ENCODE measurements at regions not wholly inside any gene's neighbourhood (a gene's known extent, or its start where the extent isn't known, plus 50 kb on each side); places are given as distances from the start of the nearest gene placed in this dataset.
A peak's percentile ranks its signal among the peaks of the same experiment; 100 is the strongest.

DNA sequence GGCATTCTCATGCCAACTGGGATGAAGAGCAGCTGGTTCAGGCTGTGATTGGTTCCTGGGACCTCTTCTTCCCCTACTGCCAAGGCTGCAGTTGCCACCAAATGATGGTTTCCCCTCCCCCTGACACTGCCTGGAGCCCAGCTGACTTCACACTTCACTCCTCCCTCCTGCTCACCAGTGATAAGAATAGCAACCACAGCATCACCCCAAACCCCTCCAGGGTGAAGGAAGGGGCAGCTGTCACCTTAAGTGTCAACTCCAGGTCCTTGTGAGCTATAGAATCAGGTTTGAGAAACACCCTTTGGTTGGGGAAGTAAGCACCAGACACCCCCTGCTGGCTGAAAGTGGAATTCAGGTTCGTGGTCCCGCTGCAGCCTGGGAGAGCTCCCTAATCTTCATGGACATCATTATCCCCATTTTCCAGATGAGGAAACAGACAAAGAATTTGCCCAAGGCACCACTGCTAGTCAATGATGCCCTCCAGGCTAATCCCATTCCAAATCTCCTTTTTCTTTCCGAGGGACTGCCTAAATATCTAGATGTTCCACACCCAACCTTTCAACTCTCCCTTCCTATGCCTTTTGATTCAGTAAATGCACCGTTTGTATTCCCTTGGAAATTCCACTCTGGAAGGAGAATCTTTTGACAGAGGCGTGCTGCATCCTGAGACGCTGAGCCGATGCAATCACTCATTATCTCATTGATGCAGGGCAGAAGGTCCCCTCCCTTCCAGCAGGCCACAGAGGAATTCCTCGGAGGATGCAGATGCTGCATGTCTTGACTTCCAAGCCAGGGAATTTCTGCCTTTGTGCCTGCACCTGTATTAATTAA is 50.6 kb upstream of the UQCRFS1 start:
- DNase-seq (ENCODE audit: low read depth in 2 of 3, low spot score in 1 of 3): peak; percentile 15 to 62 (median 32)

DNA sequence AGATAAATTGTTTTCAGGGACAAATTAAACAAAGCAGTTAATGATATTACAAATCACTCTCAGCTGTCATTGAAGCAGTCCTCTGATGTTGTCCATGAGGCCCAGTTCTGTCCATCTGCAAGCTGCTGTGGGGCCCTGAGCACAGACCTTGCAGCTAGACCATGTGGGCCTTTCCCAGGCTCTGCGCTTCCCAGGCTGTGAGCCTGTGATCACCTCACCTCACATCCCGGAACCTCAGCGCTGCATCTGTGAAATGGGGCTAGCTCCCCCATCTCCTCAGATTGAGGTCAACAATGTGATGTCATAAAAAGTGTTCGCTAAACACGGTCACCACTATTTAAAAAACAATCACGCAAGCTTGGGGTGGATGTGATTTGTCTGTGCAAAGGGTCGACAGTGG is 51.9 kb upstream of the UQCRFS1 start:
- DNase-seq (ENCODE audit: low read depth in 2 of 3, low spot score in 1 of 3): no peak

DNA sequence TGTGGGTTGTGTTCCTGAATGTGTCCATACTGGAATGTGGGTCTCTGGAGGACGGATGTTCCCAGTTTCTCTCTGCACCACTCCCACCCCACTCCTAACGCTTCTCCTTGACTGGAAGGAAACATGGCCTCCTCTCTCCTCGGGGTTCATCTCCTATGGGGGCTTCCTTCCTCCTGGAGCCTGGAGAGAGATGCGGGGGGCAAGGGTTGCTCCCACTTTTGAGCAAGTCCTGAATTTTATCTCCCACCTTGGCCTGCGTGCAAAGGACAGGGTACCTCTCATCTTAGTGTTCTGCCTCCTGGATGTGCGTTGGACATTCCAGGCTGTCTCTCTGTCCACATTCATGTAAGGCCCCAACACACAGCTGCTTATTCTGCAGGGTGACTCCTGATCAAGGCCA is 52.5 kb upstream of the UQCRFS1 start:
- no peak for DNase-seq (ENCODE audit: low read depth in 2 of 3, low spot score in 1 of 3)

DNA sequence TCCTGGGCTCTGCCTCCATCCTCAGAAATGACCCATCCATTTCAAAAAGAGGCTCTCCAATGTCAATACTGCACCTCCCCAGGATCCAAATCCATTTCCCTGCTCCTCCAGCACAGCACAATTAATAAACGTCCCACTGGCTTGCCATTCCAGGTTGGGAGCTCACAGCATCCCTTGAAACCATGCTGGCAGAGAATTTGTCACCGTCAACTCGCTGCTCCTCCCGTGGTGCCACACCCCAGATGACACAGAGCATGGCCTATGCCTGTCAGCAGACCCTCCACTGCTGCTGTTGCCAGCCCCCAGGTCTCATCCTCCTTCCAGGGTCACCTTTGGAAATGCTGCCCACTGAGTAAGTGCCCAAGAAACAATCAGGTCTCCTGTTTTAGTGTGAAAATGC is 53.0 kb upstream of the UQCRFS1 start:
- no peak for DNase-seq (ENCODE audit: low read depth in 2 of 3, low spot score in 1 of 3)

DNA sequence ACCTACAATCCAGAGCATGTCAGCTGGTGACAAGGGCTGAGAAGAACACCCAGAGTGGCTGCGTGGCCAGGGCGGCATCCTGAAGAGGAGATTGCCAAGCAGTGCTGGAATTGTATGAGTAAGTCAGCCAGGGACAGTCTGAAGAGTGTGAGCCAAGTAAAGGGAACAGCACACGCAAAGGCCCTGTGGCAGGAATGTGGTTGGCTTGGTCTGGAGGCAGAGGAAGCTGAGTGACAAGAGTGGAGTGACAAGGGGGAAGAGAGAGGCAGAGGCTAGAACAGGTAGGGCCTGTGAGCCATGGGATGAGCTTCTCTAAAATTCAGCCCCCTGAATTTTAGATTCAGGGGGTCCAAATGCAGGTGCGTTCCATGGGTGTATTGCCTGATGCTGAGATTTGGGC is 53.7 kb upstream of the UQCRFS1 start:
- DNase-seq (ENCODE audit: low read depth in 2 of 3, low spot score in 1 of 3): no peak

DNA sequence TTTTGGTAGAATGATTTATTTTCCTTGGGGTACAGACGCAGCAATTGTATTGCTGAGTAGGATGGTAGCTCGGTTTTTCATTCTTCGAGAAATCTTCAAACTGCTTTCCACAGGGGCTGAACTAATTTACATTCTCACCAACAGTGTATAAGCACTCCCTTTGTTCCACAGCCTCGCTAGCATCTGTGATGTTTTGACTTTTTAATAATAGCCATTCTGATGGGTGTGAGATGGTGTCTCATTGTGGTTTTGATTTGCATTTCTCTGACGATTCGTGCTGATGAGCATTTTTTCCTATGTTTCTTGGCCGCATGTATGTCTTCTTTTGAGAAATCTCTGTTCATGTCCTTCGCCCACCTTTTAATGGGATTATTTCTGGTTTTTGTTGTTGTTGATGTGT is 54.8 kb upstream of the UQCRFS1 start:
- DNase-seq (ENCODE audit: low read depth in 2 of 3, low spot score in 1 of 3): no peak

DNA sequence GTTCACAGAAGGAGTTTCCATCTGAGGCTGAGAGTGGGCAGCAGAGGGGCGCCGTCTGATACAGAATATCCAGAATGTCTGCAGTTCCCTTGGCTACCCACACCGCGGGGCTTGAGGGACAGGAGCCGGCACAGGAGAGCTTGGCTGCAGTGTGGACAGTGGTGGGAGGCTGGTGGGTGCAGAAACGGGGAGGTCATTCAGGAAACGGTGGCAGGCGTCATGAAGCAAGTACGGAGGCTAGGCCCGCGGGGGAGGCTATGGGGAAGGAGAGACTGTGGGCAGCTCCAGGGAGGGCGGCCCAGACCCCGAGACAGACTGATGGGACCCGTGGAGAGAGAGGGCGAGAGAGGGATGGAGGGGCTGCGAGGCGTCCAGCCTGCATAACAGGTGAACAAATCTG is 55.2 kb upstream of the UQCRFS1 start:
- DNase-seq (ENCODE audit: low read depth in 2 of 3, low spot score in 1 of 3): no peak

DNA sequence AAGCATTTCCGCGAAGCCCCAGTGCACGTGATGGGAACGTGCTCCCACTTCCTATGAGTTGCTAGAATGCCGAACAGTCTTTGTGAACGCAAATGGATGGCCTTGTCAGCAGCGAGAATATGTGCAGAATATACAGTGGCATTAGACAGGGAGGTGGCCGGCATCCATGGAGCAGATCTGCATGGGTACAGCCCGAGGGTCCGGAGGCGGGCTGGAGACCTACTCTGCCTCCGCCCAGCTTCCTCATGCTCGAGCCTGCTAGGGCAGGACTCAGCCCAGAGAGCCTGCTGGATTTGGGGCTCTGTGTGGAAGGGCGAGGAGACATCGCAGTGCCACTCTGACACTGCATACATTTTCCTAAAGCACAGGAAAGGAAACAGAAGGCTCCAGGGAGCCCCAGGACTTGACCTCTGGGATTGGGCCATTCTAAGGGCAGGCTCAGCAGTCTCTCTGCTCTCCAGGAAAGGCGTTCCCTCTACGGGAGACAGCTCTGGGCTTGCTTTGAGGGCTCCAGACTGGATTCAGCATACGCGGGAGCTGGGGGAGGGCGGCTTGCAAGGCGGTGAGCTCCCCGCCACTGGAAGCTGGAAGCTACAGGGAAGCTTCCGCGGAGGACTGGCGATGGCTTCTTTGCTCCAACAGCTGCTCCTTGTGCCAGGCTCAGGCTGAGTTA is 55.9 kb upstream of the UQCRFS1 start:
- no peak for DNase-seq (ENCODE audit: low read depth in 2 of 3, low spot score in 1 of 3)

DNA sequence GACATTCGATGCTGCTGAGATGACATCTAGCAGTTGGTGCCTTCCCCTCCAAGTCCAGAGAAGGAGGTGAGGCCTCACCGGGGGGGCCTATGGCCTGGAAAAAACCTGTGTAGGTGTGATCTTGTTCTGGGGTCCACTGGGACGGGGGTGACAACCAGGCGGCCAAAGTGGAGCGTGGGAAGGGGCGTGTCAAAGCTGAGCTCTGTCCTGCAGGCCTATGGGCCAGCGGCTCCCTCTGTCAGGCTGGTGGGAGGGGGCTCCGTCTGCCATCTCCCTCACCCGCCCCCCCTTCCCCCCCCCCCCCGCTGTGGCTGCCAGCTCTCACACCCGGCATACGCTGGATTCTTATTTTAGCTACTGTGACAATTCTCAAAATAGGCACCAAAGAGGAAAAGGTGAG is 56.7 kb upstream of the UQCRFS1 start:
- DNase-seq (ENCODE audit: low read depth in 2 of 3, low spot score in 1 of 3): no peak

DNA sequence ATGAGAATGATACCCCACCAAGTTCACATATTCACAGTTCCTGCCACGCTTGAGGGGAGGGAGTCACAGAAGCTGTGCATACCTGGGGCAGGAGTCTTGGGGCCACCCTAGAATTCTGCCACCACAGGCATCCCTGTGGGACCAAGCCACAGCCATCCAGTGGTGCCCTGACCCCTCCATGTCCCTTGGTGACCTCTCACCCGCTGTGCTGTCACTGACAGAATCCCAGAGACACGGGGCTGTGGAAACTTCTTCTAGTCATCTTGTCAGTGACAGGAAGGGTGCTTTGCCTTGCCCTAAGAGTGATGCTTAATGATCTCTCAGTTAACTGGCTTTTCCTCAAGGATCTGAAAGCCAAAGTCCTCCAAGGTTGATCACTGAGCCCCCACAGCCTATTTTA is 58.4 kb upstream of the UQCRFS1 start:
- no peak for DNase-seq (ENCODE audit: low read depth in 2 of 3, low spot score in 1 of 3)

DNA sequence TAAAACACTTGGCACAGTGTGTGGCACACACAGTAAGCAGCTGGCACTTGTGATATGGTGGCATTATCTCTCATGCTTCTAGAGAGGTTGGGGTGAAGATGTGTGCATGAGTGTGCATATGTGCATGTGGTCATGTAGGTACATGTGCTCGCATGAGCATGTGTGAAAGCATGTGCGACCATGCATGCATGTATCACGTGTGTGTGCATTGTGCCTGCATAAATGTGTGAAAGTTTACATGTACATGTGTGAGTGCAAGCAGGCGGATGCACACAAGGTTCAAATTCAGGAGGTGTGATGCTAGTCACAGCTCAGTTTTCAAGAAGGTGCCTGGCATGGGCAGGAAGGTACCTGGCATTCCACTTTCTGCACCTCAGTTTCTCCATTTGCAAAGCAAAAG is 59.0 kb upstream of the UQCRFS1 start:
- no peak for DNase-seq (ENCODE audit: low read depth in 2 of 3, low spot score in 1 of 3)

DNA sequence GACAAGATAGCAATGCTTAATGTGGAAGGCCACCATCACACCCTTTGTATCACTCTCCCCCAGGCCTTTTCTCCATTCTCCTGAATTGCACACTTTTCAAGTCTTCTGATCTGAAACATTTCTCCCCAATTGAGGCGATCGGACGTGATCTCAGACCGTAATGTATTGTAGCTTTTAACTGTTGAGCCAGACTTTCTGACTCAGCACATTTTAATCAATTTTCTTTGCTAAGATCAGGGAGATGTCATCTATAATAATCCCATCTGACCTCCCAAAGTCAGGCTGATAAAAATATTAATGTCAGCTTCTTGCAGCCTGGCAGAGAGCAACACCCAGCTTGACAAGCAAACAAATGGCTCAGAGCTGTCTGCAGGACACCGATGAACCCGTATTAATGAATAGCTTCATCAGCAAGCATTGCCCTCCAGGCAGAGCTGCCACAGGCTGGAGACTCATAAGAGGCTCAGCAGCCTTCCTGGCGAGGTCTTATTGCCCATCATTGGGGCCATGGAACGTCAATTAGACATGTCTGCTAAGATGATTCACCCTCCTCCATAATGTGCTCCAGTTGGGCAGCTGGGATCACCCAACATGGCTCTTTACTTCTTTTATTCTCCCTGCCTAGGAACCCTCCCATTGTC is 60.2 kb upstream of the UQCRFS1 start:
- no peak for DNase-seq (ENCODE audit: low read depth in 2 of 3, low spot score in 1 of 3)

DNA sequence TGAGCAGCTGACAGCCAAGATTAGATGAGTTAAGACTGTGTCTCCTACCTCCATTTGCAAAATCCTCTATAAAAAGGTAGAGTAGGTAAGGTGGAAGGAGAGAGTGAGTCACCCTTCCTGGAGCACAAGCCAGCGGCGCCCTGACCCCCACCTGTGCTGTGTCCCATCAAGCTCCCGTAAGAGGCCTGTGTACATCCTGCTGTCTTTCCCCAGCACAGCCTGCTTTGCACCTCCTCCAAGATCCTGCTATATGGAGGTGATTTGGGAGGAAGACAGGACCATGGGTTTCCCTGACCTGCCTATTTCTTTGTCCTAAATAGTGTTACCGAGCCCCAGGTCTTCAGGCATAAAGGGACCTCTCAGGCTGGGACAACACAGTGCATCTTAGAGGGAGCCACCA is 62.3 kb upstream of the UQCRFS1 start:
- no peak for DNase-seq (ENCODE audit: low read depth in 2 of 3, low spot score in 1 of 3)

DNA sequence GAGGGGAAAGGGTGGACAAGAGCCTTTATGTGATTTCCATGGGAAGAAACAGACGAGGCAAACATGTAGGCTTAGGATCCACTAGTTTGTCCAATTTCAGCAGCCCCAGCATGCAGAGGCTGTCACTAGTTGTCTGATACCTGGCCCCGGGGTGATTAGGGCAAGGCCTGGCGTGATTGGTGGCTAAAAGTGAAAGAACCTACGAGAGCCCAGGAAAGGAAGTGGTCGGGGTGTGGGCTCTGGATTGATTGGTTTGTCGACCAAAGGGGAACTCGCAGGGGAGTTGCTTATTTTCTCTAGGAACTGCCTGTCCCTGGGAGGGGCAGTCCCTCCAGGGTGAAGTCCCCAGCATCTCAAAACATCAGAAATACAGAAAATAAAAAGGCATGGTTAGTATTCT is 64.2 kb upstream of the UQCRFS1 start:
- DNase-seq (ENCODE audit: low read depth in 2 of 3, low spot score in 1 of 3): peak; percentile 34 to 41 (median 34)

DNA sequence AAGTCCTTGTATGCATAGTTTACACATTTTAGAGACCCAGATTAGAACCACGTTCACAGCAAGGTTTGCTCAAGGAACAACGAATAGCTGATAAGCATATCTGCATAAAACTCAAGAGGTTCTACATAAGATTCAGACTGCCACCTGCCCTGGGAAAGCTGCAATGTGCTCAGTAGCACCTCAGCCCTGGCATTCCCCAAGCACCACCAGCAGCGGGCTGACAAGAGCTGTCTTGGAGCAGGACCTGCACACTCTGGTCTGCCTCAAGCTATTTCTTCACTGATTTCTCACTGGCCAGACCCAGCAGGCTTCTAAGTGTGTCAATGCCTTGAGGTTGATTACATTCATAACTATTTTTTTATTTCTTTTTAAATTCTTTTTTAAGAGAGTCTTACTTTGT is 65.8 kb upstream of the UQCRFS1 start:
- DNase-seq (ENCODE audit: low read depth in 2 of 3, low spot score in 1 of 3): no peak

DNA sequence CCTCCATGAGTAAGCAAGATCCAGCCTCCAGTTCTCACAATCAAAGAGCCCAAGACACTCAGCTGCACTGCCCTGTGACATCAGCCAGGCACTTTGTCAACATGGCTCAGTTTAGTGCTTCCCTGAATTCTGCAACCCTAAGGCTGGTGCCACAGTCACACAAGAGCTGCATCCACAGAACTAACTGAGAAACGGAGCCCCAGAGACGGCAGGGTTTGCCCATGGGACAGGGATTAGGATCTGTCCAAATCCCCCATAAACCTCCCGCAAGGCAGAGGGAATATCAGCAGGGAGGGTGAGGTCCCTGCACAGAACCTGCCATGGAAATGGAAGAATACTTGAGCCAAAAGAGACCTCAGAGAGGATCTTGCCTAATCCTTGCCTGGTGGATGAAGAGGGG is 70.4 kb upstream of the UQCRFS1 start:
- DNase-seq (ENCODE audit: low read depth in 2 of 3, low spot score in 1 of 3): no peak

DNA sequence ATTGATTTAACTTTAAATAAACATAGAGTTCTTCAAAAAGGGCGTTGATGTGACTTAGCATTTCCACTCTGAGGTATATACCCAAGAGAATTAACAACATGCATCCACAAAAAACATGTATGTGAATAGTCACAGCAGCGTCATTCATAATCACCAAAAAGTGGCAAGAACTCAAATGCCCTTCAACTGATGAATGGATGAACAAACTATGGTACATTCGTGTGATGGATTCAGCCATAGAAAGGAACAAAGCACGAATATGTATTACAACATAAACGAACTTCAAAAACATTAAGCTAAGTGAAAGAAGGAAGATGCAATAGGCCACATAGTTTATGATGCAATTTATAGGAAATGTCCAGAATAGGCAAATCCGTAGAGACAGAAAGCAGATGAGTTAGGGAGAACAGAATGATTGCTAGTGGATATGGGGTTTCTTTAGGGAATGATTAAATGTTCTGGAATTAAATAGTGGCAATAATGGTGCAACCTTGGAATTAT is 72.3 kb upstream of the UQCRFS1 start:
- DNase-seq (ENCODE audit: low read depth in 2 of 3, low spot score in 1 of 3): no peak

DNA sequence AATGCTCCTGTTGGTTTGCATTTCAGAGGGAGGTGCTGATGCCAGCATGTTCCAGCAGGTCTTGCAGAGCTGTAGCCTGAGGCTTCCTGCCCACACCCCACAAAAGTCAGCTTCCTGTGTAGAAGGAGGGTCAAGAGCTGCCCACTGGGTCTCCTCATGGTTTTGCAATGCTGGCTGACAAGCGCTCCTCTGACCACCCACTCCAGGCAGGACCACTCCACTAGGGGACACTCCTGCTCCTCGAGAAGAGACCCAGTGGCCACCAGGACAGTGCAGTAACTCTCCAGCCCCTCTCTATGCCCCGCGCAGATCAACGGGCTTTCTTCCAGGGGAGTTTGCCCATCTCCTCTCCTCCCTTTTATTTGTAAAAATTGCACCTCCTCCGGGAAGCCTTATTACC is 72.9 kb upstream of the UQCRFS1 start:
- no peak for DNase-seq (ENCODE audit: low read depth in 2 of 3, low spot score in 1 of 3)

DNA sequence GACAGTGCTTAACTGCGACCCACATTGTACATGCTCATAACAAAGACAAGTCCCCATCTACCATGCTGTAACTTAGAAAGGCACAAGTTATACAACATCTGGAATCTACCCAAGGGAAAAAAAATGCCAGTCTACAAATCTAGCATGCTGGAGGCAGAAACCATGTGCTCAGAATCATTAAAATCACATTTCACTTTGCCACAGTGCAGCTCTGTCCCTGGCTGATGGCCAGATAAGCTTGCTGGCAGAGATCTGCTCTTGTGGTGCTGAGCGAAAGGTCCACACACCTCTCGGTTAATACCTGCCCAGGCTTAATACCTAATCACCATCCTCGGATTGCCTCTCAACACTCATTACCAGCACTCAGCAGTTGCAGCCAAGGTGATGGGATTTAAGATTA is 74.1 kb upstream of the UQCRFS1 start:
- DNase-seq (ENCODE audit: low read depth in 2 of 3, low spot score in 1 of 3): no peak

DNA sequence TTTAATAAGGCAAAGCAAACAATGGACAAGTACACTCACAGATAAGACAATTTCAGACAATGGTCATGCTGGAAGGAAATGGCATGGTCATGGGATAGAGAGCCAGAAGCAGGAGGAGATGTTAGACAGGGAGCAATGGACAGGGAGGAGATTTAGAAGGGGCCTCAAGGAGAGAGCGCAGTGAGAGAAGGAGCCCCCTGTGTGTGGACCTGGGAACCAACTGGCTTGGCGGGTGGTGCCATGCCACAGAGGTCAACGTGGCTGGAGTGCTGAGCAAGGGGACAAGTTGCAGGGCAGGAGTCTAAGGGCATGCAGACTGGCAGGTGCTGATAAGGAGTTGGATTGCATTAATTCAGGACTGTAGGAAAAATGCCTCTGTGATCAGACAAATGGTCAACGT is 75.3 kb upstream of the UQCRFS1 start:
- DNase-seq (ENCODE audit: low read depth in 2 of 3, low spot score in 1 of 3): no peak

DNA sequence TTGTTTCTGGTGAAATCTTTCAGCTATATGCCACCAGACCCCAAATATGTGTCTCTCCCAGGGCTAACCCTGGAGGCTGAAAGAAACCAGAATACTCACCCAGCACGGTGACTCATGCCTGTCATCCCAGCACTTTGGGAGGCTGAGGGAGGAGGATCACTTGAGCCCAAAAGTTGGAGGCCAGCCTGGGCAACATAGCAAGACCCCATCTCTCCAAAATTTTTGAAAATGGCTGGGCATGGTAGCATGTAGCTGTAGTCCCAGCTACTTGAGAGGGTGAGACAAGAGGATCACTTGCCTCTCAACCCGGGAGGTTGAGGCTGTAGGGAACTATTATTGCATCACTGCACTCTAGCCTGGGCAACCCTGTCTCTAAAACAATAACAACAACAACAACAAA is 76.1 kb upstream of the UQCRFS1 start:
- DNase-seq (ENCODE audit: low read depth in 2 of 3, low spot score in 1 of 3): no peak

DNA sequence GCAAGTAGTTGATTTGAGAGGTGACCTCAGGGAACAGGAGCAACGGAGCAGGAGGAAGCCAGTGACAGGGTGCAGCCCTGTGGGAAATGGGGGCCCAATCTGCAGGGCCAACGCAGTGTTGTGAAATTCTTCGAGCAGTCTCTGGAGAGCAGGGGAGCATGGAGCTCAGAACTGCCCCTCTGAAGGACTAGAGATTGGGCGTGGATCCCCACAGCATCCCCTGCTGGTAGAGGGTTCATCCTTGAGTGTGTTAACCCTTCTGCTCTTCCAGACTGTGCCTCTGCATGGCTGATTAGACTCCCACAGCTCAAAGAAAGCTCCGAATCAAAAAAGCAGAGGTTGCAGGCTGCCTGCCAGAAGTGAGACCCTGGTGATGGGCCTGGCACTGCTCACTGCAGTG is 77.9 kb upstream of the UQCRFS1 start:
- DNase-seq (ENCODE audit: low read depth in 2 of 3, low spot score in 1 of 3): no peak
